Left ventricle myocardium inferior (tissue), 1 donor: ENCODE measurements at regions not wholly inside any gene's neighbourhood (a gene's known extent, or its start where the extent isn't known, plus 50 kb on each side); places are given as distances from the start of the nearest gene placed in this dataset.
A peak's percentile ranks its signal among the peaks of the same experiment; 100 is the strongest.
"Not testable (repeated sequence)": the region's sequence is repeated elsewhere in the genome, so short reads cannot be mapped to it uniquely, and the experiment has no call there.

ENCODE experiments used
- DNase-seq: peaks from one replicate; pipeline ENCODE4 v3.0.0-alpha.2; 2020
- H3K27ac ChIP-seq: fragments of 200-600 bp; replicated peaks from 2 replicates; pipeline ENCODE4 v1.8.0; 2021
- H3K27me3 ChIP-seq: fragments of 200-600 bp; 2 replicates; pipeline ENCODE4 v1.8.0; 2021; ENCODE audit warnings: low read depth
- H3K36me3 ChIP-seq: fragments of 200-600 bp; 2 replicates; pipeline ENCODE4 v1.8.0; 2021
- H3K4me1 ChIP-seq: fragments of 200-600 bp; 2 replicates; pipeline ENCODE4 v1.8.0; 2021
- H3K4me3 ChIP-seq: fragments of 200-600 bp; 2 replicates; pipeline ENCODE4 v1.8.0; 2021; ENCODE audit warnings: mild to moderate bottlenecking, moderate library complexity
- H3K9me3 ChIP-seq: fragments of 200-600 bp; replicated peaks from 2 replicates; pipeline ENCODE4 v1.8.0; 2021
- CTCF ChIP-seq: fragments of 200-600 bp; IDR thresholded peaks from 2 replicates; pipeline ENCODE4 v1.8.0; 2021; ENCODE audit warnings: antibody characterized with exemption, mild to moderate bottlenecking, borderline replicate concordance
- intact Hi-C: fragments of 100-400 bp; cut with micrococcal nuclease; formaldehyde crosslinking; loops from one replicate; pipeline ENCODE4 v1.11.0; 2022
- donor health status: DM: no; HTN: yes; CAD: no; lungs with severe emphysema.

- TF ChIP-seq CTCF, result peak; percentile 39
- Histone ChIP-seq H3K4me3 (no peak overlapping the region), H3K27ac (no peak overlapping the region), H3K36me3 (no peaks in the 10 kb centered on the region), H3K9me3 (no peaks in the 10 kb centered on the region), H3K27me3 (no peaks in the 10 kb centered on the region), H3K4me1 (no peaks in the 10 kb centered on the region)
- no peak for DNase-seq
- intact Hi-C loops, result no loop called here
Measured at GRCh38 chrX:66731398-66731797, 92.5 kb upstream of the EDA2R start.

GRCh38 chrX:66728818-66729271 lies 90.0 kb upstream of the EDA2R start:
- Histone ChIP-seq H3K9me3 (no peaks in the 10 kb centered on the region), H3K4me1 (no peaks in the 10 kb centered on the region), H3K27ac (no peak overlapping the region), H3K4me3 (peak overlapping the region; percentile 60), H3K36me3 (no peaks in the 10 kb centered on the region), H3K27me3 (no peaks in the 10 kb centered on the region)
- TF ChIP-seq CTCF, result peak; percentile 66
- intact Hi-C loops, result no loop called here
- peak; percentile 19 for DNase-seq

- Histone ChIP-seq H3K4me1 (no peaks in the 10 kb centered on the region), H3K27me3 (peaks cover 4% of the 10 kb centered on the region), H3K9me3 (no peaks in the 10 kb centered on the region), H3K36me3 (no peaks in the 10 kb centered on the region), H3K4me3 (no peak overlapping the region), H3K27ac (no peak overlapping the region)
- TF ChIP-seq CTCF, result no peak
- DNase-seq, result no peak
- intact Hi-C loops, result no loop called here
Measured at GRCh38 chrX:66717926-66718325, 79.0 kb upstream of the EDA2R start.

GRCh38 chrX:66698273-66699204 lies 59.7 kb upstream of the EDA2R start:
- Histone ChIP-seq H3K27ac (no peak overlapping the region), H3K9me3 (no peaks in the 10 kb centered on the region), H3K4me3 (no peak overlapping the region), H3K27me3 (no peaks in the 10 kb centered on the region), H3K4me1 (no peaks in the 10 kb centered on the region), H3K36me3 (no peaks in the 10 kb centered on the region)
- intact Hi-C loops, result no loop called here
- no peak for TF ChIP-seq CTCF
- no peak for DNase-seq

- H3K9me3 ChIP-seq, result peaks cover 13% of the 10 kb centered on the region
- H3K4me1 ChIP-seq, intact Hi-C loops, H3K4me3 ChIP-seq, DNase-seq, H3K36me3 ChIP-seq, H3K27ac ChIP-seq, H3K27me3 ChIP-seq: not testable (repeated sequence)
Measured at GRCh38 chrX:66692512-66692911, 53.6 kb upstream of the EDA2R start.
